GM12878 (cell line): ENCODE measurements at regions not wholly inside any gene's neighbourhood (a gene's known extent, or its start where the extent isn't known, plus 50 kb on each side); places are given as distances from the start of the nearest gene placed in this dataset.

Experiments used
- ATAC-seq: fragments of 200-7000 bp; cut with Tn5 transposase; 3 replicates; pipeline ENCODE4 v1.9.1; 2020; ENCODE audit warnings: mild to moderate bottlenecking, moderate library complexity
- BruUV-seq: library from RNA; stranded (reverse); fragments of 400-500 nt; replicated peaks from 2 replicates; lab custom pipeline; 2021; lab: Mats Ljungman, UMichigan
- CTCF ChIA-PET: fragments of 300-600 bp; sonication (Branson Sonifier 250); formaldehyde crosslinking; extraction: SDS; loops from one replicate; lab custom pipeline; 2021; ENCODE audit warnings: inconsistent platforms; lab: Yijun Ruan, JAX
- POLR2A ChIA-PET: fragments of 350-600 bp; formaldehyde crosslinking; extraction: SDS; loops from one replicate; lab custom pipeline; 2021; ENCODE audit warnings: inconsistent platforms; lab: Charles Lee
- RAD21 ChIA-PET: fragments of 300-600 bp; sonication (Branson Sonifier 250); formaldehyde crosslinking; loops from one replicate; lab custom pipeline; 2023; ENCODE audit warnings: antibody characterized with exemption; ENCODE audit not compliant: unreplicated experiment; lab: Charles Lee
- SMC1A ChIA-PET: fragments of 300-600 bp; sonication (Branson Sonifier 250); formaldehyde crosslinking; loops from one replicate; lab custom pipeline; 2023; ENCODE audit not compliant: unreplicated experiment, uncharacterized antibody; lab: Charles Lee
- DNase-seq: peaks from one replicate; pipeline ENCODE4 v3.0.0-alpha.2; 2011; ENCODE audit warnings: low read depth, low spot score
- FAIRE-seq: peaks from 3 replicates; lab custom pipeline; 2011; peaks lifted over from hg19 to GRCh38; lab: Jason Lieb, UNC
- H2AFZ ChIP-seq: 2 replicates; pipeline ENCODE4 v1.6.0; 2011; ENCODE audit warnings: low read depth, low read length, control low read depth; ENCODE audit not compliant: control insufficient read depth
- H3K27ac ChIP-seq: 2 replicates; pipeline ENCODE4 v1.5.1; 2011; ENCODE audit warnings: control low read depth; ENCODE audit not compliant: control insufficient read depth, insufficient read depth
- H3K27me3 ChIP-seq, 2 experiments: replicated peaks in 1 of 2; 2 replicates each; pipeline versions ENCODE4 v1.6.0 to v1.6.1; 2011; ENCODE audit warnings: low read length in 1 of 2; ENCODE audit not compliant: control insufficient read depth in 2 of 2, insufficient read depth in 2 of 2
- H3K36me3 ChIP-seq, 2 experiments: 2 replicates each; pipeline ENCODE4 v1.5.1; 2011; ENCODE audit warnings: low read length in 1 of 2; ENCODE audit not compliant: control insufficient read depth in 2 of 2, insufficient read depth in 2 of 2
- H3K4me1 ChIP-seq: 2 replicates; pipeline ENCODE4 v1.6.1; 2011; ENCODE audit warnings: mild to moderate bottlenecking, low read length, moderate library complexity, mixed read lengths; ENCODE audit not compliant: control insufficient read depth, insufficient read depth
- H3K4me2 ChIP-seq: 2 replicates; pipeline ENCODE4 v1.6.0; 2011; ENCODE audit warnings: control low read depth; ENCODE audit not compliant: control insufficient read depth, insufficient read depth
- H3K4me3 ChIP-seq: fragments of 200-600 bp; sonication (generic); 2 replicates; pipeline ENCODE4 v1.5.1; 2016
- H3K79me2 ChIP-seq: 2 replicates; pipeline ENCODE4 v1.6.0; 2011; ENCODE audit warnings: low read length; ENCODE audit not compliant: control insufficient read depth, insufficient read depth
- H3K9ac ChIP-seq: 2 replicates; pipeline ENCODE4 v1.8.0; 2011; ENCODE audit warnings: low read length, control low read depth, mixed read lengths; ENCODE audit not compliant: control insufficient read depth, insufficient read depth
- H3K9me3 ChIP-seq: replicated peaks from 3 replicates; pipeline ENCODE4 v1.5.1; 2011; ENCODE audit warnings: mild to moderate bottlenecking, low read length; ENCODE audit not compliant: control insufficient read depth, insufficient read depth
- H4K20me1 ChIP-seq: 2 replicates; pipeline ENCODE4 v1.6.0; 2011; ENCODE audit not compliant: control insufficient read depth, insufficient read depth
- BMI1 ChIP-seq: fragments of 450-650 bp; IDR thresholded peaks from 2 replicates; pipeline ENCODE4 v1.6.1; 2016; ENCODE audit warnings: mild to moderate bottlenecking, moderate library complexity, borderline replicate concordance
- KAT2A ChIP-seq: conservative IDR thresholded peaks from 2 replicates; pipeline ENCODE4 v1.6.1; 2011; ENCODE audit warnings: low read depth, low read length; ENCODE audit not compliant: control insufficient read depth
- KDM1A ChIP-seq: fragments of 200-600 bp; sonication (generic); IDR thresholded peaks from 2 replicates; pipeline ENCODE4 v1.6.1; 2016; ENCODE audit warnings: borderline replicate concordance
- POLR2AphosphoS5 ChIP-seq: IDR thresholded peaks from 2 replicates; pipeline ENCODE4 v1.6.1; 2011; ENCODE audit warnings: mild to moderate bottlenecking, low read length, inconsistent platforms
- SRF ChIP-seq, 2 experiments: IDR thresholded peaks; 2 replicates each; pipeline ENCODE4 v1.6.1; 2011; ENCODE audit warnings: low read depth in 2 of 2, low read length in 2 of 2, mild to moderate bottlenecking in 1 of 2, moderate library complexity in 1 of 2
- SUZ12 ChIP-seq: fragments of 200-600 bp; sonication (generic); IDR thresholded peaks from one replicate; pipeline ENCODE4 v1.6.1; 2018; ENCODE audit warnings: antibody characterized with exemption, mild to moderate bottlenecking; ENCODE audit not compliant: unreplicated experiment
- ZZZ3 ChIP-seq: IDR thresholded peaks from 2 replicates; pipeline ENCODE4 v1.6.1; 2011; ENCODE audit warnings: low read depth; ENCODE audit not compliant: control insufficient read depth, insufficient read length
- WGBS: methylation state at CpG from one replicate; pipeline ENCODE4 v1.1.6; 2016; ENCODE audit warnings: low lambda C conversion rate; ENCODE audit not compliant: insufficient replicate concordance, insufficient coverage; ENCODE audit errors: missing lambda C conversion rate; 5-methylcytosine and 5-hydroxymethylcytosine counted together
- in situ Hi-C: fragments of 300-500 bp; cut with MboI; formaldehyde crosslinking; loops from 9 replicates; pipeline ENCODE4 v1.14.3; 2018; ENCODE audit warnings: mixed read lengths
- intact Hi-C: fragments of 100-400 bp; cut with micrococcal nuclease; formaldehyde crosslinking; loops from one replicate; pipeline ENCODE4 v1.14.2; 2022; ENCODE audit not compliant: unreplicated experiment
- TF ChIP-seq, protein P1 (sequence below): fragments of 150-350 bp; IDR thresholded peaks from 2 replicates; pipeline ENCODE4 v1.6.1; 2016; ENCODE audit warnings: low read depth, low read length
- TF ChIP-seq, protein P2 (sequence below), 3 experiments: IDR thresholded peaks in 2 of 3; conservative IDR thresholded peaks in 1 of 3; 2 replicates each; pipeline ENCODE4 v1.5.1; 2011; ENCODE audit warnings: low read depth in 3 of 3, low read length in 3 of 3, mild to moderate bottlenecking in 3 of 3, control low read depth in 2 of 3, moderate library complexity in 2 of 3, inconsistent platforms in 1 of 3, mixed read lengths in 1 of 3; ENCODE audit not compliant: control insufficient read depth in 2 of 3, insufficient read depth in 1 of 3; ENCODE audit errors: extremely low read depth in 1 of 3

DNA sequence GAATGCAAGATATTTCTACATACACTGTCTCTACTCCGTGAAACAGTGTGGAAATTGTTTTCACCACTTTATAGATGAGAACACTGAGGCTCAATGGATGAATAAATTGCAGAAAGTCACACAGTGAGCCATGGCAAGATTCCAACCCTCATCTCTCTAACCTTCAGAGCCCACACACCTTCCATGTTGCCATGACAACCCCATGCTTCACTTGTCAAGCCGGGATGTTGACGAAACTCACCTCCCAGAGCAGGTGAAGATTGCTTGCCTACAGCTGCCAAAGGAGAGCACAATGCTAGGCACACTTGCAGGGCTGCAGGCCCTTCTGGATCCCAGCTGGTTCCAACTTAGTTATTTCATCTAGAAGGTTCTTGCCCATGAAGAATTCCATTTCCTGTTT lies 71.4 kb upstream of the SEZ6L start:
- no peak for ATAC-seq
- DNase-seq, result no peak
- ChIA-PET SMC1A (no interaction called here), RAD21 (no interaction called here), POLR2A (no interaction called here), CTCF (no interaction called here)
- WGBS, result 3% methylated on average over 3 of the region's 3 CpGs
- no peak overlapping the region for H3K27ac ChIP-seq
- H3K4me2 ChIP-seq, result no peak overlapping the region
- no peaks in the 10 kb centered on the region for H3K4me1 ChIP-seq
- FAIRE-seq, result no peak
- no peaks in the 10 kb centered on the region for H3K79me2 ChIP-seq
- in situ Hi-C loops (no loop called here), intact Hi-C loops (no loop called here)
- no peaks in the 10 kb centered on the region for H3K27me3 ChIP-seq
- no peaks in the 10 kb centered on the region for H4K20me1 ChIP-seq
- no peak overlapping the region for H3K9ac ChIP-seq
- no peak overlapping the region for H2AFZ ChIP-seq
- H3K4me3 ChIP-seq, result no peak overlapping the region
- no peaks in the 10 kb centered on the region for H3K36me3 ChIP-seq
- BruUV-seq, result no TSS peak
- no peaks in the 10 kb centered on the region for H3K9me3 ChIP-seq
- TF ChIP-seq, protein P1, sequence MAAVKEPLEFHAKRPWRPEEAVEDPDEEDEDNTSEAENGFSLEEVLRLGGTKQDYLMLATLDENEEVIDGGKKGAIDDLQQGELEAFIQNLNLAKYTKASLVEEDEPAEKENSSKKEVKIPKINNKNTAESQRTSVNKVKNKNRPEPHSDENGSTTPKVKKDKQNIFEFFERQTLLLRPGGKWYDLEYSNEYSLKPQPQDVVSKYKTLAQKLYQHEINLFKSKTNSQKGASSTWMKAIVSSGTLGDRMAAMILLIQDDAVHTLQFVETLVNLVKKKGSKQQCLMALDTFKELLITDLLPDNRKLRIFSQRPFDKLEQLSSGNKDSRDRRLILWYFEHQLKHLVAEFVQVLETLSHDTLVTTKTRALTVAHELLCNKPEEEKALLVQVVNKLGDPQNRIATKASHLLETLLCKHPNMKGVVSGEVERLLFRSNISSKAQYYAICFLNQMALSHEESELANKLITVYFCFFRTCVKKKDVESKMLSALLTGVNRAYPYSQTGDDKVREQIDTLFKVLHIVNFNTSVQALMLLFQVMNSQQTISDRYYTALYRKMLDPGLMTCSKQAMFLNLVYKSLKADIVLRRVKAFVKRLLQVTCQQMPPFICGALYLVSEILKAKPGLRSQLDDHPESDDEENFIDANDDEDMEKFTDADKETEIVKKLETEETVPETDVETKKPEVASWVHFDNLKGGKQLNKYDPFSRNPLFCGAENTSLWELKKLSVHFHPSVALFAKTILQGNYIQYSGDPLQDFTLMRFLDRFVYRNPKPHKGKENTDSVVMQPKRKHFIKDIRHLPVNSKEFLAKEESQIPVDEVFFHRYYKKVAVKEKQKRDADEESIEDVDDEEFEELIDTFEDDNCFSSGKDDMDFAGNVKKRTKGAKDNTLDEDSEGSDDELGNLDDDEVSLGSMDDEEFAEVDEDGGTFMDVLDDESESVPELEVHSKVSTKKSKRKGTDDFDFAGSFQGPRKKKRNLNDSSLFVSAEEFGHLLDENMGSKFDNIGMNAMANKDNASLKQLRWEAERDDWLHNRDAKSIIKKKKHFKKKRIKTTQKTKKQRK, result no peak
- peak; percentile 50; the same call in 1 of the 2 replicates for TF ChIP-seq BMI1
- TF ChIP-seq, protein P2, sequence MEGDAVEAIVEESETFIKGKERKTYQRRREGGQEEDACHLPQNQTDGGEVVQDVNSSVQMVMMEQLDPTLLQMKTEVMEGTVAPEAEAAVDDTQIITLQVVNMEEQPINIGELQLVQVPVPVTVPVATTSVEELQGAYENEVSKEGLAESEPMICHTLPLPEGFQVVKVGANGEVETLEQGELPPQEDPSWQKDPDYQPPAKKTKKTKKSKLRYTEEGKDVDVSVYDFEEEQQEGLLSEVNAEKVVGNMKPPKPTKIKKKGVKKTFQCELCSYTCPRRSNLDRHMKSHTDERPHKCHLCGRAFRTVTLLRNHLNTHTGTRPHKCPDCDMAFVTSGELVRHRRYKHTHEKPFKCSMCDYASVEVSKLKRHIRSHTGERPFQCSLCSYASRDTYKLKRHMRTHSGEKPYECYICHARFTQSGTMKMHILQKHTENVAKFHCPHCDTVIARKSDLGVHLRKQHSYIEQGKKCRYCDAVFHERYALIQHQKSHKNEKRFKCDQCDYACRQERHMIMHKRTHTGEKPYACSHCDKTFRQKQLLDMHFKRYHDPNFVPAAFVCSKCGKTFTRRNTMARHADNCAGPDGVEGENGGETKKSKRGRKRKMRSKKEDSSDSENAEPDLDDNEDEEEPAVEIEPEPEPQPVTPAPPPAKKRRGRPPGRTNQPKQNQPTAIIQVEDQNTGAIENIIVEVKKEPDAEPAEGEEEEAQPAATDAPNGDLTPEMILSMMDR (IDR thresholded peaks at IDR 0.05 in 2 of 3, conservative IDR thresholded peaks at IDR 0.05 in 1 of 3; ENCODE audit: control insufficient read depth in 2 of 3, extremely low read depth in 1 of 3, insufficient read depth in 1 of 3, low read depth in 3 of 3, low read length in 3 of 3), result no peak
- no peak for TF ChIP-seq POLR2AphosphoS5
- no peak for TF ChIP-seq ZZZ3
- TF ChIP-seq KAT2A, result no peak
- TF ChIP-seq SUZ12, result no peak
- TF ChIP-seq KDM1A, result no peak
- no peak for TF ChIP-seq SRF (IDR thresholded peaks at IDR 0.05; ENCODE audit: low read depth in 2 of 2, low read length in 2 of 2)
